ENCODE measurements at regions not wholly inside any gene's neighbourhood (a gene's known extent, or its start where the extent isn't known, plus 50 kb on each side); places are given as distances from the start of the nearest gene placed in this dataset.

- no peak overlapping the region for H3K4me3 ChIP-seq
- H3K9me3 ChIP-seq: no peaks in the 10 kb centered on the region
- no peaks in the 10 kb centered on the region for H3K36me3 ChIP-seq
- intact Hi-C loops (cut with DNase I; ENCODE audit: low total_unique reads): no loop called here
- no peak for TF ChIP-seq CTCF (IDR thresholded peaks at IDR 0.05)
- no peak for TF ChIP-seq EP300 (IDR thresholded peaks at IDR 0.05)
- no peak for TF ChIP-seq POLR2A (IDR thresholded peaks at IDR 0.05)
- no peak for TF ChIP-seq POLR2AphosphoS5 (IDR thresholded peaks at IDR 0.05)
- DNase-seq: no peak
- H3K27ac ChIP-seq: no peak overlapping the region
- no peaks in the 10 kb centered on the region for H3K4me1 ChIP-seq
- WGBS, 5 donors: 46 to 63% (median 52%) methylated on average over 2 of the region's 2 CpGs
- no peaks in the 10 kb centered on the region for H3K27me3 ChIP-seq
These were observed 227.1 kb downstream of the HACE1 start for GRCh38 chr6:104632588-104632987.

- no peaks in the 10 kb centered on the region for H3K36me3 ChIP-seq
- no peak overlapping the region for H3K4me3 ChIP-seq
- H3K27ac ChIP-seq: peak overlapping the region in 1 of 5 donors; percentile 8
- H3K9me3 ChIP-seq: no peaks in the 10 kb centered on the region
- no peak for DNase-seq
- H3K27me3 ChIP-seq: no peaks in the 10 kb centered on the region
- intact Hi-C loops (cut with DNase I; ENCODE audit: low total_unique reads): no loop called here
- TF ChIP-seq POLR2A (IDR thresholded peaks at IDR 0.05) (no peak), EP300 (IDR thresholded peaks at IDR 0.05) (no peak), CTCF (IDR thresholded peaks at IDR 0.05) (no peak), POLR2AphosphoS5 (IDR thresholded peaks at IDR 0.05) (no peak)
- H3K4me1 ChIP-seq: no peaks in the 10 kb centered on the region
These were observed 228.8 kb downstream of the HACE1 start for GRCh38 chr6:104630955-104631354.

- DNase-seq: no peak
- Histone ChIP-seq H3K9me3 (no peaks in the 10 kb centered on the region), H3K4me3 (no peak overlapping the region), H3K27ac (peak overlapping the region in 1 of 5 donors; percentile 8), H3K36me3 (no peaks in the 10 kb centered on the region), H3K27me3 (no peaks in the 10 kb centered on the region), H3K4me1 (no peaks in the 10 kb centered on the region)
- intact Hi-C loops (cut with DNase I; ENCODE audit: low total_unique reads): no loop called here
- 23 to 43% (median 35%) methylated on average over 3 of the region's 3 CpGs for WGBS, 5 donors
- TF ChIP-seq POLR2AphosphoS5 (IDR thresholded peaks at IDR 0.05) (no peak), EP300 (IDR thresholded peaks at IDR 0.05) (no peak), POLR2A (IDR thresholded peaks at IDR 0.05) (no peak), CTCF (IDR thresholded peaks at IDR 0.05) (no peak)
These were observed 229.2 kb downstream of the HACE1 start for GRCh38 chr6:104630522-104630921.

- no peak for DNase-seq
- H3K4me3 ChIP-seq: no peak overlapping the region
- H3K27ac ChIP-seq: no peak overlapping the region
- intact Hi-C loops (cut with DNase I; ENCODE audit: low total_unique reads): no loop called here
- H3K9me3 ChIP-seq: no peaks in the 10 kb centered on the region
- no peaks in the 10 kb centered on the region for H3K4me1 ChIP-seq
- no peaks in the 10 kb centered on the region for H3K36me3 ChIP-seq
- H3K27me3 ChIP-seq: no peaks in the 10 kb centered on the region
- WGBS, 5 donors: 24 to 51% (median 31%) methylated on average over 4 of the region's 4 CpGs
- TF ChIP-seq POLR2A (IDR thresholded peaks at IDR 0.05) (no peak), POLR2AphosphoS5 (IDR thresholded peaks at IDR 0.05) (no peak), EP300 (IDR thresholded peaks at IDR 0.05) (no peak), CTCF (IDR thresholded peaks at IDR 0.05) (no peak)
These were observed 229.9 kb downstream of the HACE1 start for GRCh38 chr6:104629826-104630225.
